HG03558 (cell line): ENCODE measurements at regions not wholly inside any gene's neighbourhood (a gene's known extent, or its start where the extent isn't known, plus 50 kb on each side); places are given as distances from the start of the nearest gene placed in this dataset.
"Not testable (repeated sequence)": the region's sequence is repeated elsewhere in the genome, so short reads cannot be mapped to it uniquely, and the experiment has no call there.

ENCODE experiments used
- ATAC-seq: cut with Tn5 transposase; IDR thresholded peaks from one replicate; pipeline ENCODE4 v1.9.1; 2021; ENCODE audit warnings: moderate number of reproducible peaks; ENCODE audit not compliant: unreplicated experiment; ENCODE audit errors: extremely low read depth

DNA sequence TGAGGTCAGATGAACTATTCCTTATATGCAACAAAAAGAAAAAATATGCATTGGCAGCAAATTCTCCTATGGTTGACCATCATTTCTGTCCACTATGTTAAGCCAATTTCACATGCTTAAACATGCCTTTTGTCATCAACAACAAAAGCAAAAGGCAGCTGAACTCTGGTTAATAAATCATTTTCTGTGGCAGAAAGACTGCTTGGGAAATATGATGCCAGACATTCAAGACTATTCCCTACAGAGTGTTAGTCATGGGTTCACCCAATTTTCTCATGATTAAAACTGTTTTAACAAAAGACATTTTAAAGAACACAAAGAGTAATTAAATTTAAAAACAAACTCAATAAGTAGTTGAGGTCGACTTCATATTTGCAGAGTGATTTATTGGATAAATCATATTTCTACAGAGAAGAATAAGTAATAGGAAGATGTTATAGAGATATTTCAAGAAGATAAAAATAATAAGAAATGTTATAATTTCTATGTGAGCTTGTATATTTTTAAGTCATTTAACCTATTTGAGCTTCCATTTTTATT is 890.6 kb downstream of the STPG2 start:
- ATAC-seq = no peak

DNA sequence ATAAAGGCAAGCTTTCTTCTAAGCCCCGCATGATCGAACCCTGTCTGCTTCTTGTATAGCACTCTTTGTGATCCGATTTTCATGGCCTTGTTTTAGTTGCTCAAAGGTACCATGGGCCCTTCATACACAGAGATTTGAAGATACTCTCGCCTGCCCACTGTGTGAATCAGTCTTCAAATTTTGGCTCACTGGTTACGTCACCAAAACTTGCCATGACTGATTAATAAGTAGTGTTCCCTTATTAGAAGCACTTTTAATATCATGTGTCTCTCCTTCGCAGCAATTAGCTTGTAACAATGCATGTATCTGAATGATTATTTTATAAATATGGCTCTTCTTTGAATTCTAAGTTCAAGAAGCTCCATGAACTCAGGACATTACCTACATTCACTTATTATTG is 880.5 kb downstream of the STPG2 start:
- ATAC-seq = no peak

DNA sequence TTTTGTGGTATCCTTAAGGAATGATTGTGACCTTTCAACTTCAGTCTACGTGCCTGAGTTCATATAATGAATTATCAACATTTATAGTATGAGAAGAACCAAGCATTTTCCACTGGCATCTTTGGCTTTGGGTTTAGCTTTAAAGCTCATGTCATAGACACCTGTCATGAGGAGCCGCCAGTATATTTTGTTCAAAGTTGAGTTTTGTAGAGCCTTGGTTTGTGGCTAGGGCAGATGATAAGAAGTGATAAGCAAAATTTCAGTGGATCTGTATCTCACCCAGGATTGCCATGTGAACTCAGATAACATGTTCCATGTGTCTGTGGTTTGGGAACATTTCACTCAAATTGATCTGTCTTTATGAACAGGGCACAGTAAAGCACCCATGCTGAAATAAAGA is 873.2 kb downstream of the STPG2 start:
- ATAC-seq = no peak

DNA sequence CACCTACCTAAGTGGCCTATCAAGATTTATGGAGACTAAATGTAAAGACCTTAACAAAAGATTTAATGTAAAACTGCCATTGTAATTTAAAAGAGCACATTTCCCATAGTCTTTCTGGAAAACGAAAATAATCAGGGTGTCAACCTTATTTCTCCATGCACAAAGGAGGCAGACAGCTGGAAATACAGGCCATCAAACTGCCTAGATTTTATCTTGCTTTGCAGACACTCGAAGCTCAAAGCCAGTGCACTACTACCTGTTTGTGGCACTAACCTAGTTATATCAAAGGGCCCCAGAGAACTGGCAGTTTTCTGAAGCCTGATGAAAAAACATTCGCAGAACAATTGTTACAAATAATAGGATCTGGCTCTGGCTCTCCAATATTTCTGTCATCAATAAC is 863.9 kb downstream of the STPG2 start:
- no peak for ATAC-seq

DNA sequence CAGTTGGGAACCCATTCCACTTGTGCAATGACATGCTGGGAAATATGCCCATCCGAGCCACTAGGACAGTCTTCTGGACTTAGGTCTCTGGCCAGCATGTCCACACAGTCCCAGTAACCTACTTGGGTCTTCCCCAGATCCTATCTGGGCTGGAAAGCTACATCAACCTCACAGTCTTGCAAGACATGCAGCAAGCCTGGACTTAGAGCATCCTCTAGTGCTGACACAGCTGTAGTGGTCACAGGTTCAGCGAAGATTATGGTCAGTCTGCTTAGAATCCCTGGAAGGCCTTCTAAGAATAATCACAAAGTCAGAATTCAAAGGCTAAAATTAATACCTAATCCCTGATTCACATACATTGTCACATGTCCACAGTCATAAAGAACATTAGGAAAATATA is 842.7 kb downstream of the STPG2 start:
- ATAC-seq = no peak

DNA sequence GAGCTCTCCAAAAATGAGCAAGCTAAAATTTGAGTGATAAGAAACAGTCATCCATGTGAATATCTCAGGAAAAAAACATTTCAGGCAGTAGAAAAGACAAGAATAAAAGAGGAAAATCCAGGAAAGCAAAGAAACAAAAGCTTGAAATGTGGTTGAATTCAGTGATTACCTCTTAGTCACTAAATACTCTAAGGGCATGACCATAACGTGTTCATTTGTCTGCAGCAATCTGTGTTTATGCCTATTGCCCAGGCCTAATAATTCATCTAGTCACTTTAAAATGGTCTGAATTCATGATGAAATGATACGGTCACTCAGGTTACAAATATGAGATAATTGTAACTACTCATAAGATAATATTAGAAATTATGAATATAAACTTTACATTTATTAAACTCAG is 837.9 kb downstream of the STPG2 start:
- no peak for ATAC-seq

DNA sequence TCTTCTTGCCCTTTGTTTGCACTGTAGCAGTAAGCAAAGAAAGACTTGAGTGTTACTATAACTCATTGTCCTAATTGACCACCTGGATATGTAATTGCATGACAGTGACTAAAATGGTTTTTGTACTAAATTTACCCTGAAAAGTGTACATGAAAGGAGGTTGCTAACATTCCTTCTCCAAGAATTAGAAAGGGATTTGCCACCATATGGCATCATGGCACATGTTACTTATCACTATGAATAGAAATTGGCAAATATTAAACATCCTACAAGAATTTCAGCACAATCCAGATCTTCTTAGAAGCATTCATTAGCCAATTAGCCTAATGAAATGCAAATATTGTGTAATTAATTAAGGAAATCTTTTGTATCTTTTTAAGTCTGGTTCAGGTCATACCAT is 834.2 kb downstream of the STPG2 start:
- ATAC-seq = no peak

DNA sequence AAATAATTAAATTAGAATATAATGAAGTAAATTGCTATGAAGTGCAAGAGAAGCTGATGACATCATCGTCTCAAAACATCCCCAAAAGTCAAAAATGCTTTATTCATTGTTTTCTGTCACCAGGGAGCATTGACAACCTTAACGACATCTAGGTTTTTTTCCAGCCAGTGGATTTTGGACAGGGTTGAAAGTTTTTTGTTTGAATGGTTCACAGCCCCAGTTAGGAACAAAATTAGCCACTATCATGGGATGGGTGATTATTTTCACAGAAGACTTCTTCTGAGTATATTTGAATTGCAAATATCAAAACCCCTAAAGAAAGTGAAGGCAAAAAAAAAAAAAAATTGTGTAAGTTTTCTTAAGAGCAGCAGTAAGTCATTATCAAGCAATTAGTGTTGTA is 826.1 kb downstream of the STPG2 start:
- ATAC-seq = no peak

DNA sequence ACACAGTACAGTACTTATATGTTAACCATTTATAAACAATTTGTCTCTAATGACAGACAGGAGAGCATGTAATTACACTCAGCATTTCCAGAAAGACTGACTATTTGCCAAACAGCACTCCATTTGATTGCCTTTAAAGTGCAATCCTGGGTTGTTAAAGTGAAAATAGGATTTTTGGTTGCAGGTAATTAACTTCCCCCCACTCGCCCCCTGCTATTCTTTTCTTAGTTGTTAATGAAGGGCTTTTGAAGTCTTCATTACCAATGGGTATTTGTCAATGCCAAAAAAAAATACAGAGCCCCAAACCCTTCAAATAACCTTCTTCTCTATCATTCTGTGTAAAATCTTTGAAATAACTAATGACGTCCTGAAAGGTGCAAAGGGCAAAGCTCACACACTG is 825.6 kb downstream of the STPG2 start:
- no peak for ATAC-seq

DNA sequence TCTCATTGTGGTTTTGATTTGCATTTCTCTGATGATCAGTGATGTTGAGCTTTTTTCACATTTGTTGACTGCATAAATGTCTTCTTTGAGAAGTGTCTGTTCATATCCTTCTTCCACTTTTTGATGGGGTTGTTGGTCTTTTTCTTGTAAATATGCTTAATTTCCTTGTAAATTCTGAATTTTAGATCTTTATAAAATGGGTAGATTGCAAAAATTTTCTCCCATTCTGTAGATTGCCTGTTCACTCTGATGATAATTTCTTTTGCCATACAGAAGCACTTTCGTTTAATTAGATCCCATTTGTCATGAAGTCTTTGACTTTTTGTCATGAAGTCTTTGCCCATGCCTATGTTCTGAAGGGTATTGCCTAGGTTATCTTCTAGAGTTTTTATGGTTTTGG is 817.5 kb downstream of the STPG2 start:
- ATAC-seq = not testable (repeated sequence)

DNA sequence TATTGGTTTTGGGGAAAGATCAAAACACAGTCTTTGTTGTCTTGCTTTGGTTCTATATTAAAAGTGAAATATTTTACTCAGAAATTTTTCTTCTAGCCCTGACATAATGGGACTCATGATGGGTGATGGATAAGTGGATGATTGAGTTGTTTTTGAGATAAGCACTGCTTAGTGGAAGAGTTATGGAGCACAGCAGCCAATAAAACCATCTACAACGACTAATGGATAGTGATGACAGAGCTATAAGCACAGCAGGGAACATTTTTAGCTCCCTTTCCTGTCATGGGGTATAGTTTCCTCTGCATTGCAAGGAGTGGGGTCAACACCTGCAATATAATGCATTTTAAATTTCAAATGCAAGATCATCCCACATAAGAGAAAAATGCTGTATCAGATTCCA is 812.4 kb downstream of the STPG2 start:
- no peak for ATAC-seq

DNA sequence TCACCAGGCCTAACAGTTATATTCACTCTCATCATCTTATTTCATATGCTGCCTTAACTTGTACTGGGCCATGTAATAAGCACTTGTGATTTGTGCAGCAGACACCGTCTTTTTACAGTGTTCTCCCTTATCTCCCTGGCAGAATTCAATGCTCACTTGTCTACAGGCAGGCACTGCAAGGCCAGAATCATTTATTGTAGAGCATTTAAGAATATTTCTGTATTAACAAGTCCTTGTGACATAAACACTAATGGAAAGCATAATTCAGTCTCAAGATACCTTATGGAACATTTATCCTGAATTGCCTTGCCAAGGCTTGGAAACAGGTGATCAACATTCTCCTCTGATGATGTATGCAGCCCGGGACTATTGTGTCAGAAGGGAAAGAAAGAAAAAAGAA is 808.9 kb downstream of the STPG2 start:
- no peak for ATAC-seq

DNA sequence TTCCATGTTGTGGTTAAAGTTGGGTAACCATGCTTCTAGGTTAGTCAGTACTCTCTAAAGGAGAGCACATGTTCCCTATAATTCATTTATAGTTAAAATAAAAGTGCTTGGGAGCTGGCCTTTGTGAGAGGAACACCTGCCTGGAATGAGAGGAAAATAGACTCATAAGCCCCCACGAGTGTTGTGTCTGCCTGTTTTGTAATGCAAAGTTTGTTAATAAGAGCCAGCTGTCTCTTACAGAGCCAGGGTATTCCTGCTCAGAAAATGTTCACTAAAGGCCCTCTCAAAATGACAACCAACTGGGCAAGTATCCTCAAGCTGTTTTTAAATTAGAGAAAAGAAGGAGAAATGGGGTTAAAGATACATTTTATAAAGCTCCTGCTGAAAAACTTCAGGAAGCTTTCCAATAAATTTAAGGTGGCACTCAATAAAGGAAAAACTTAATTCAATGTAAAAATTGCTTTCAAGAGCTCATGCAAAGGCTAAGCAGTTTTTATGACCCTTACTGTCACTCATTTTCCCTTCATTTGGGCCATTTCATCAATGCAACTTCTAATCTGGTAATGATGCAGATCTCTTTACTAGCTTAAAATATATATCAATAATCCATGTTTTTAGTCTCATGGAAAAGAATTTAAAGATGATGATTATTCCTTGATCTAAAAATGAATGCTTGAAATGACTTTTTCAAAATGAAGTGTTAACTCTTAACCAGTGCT is 793.6 kb downstream of the STPG2 start:
- ATAC-seq = no peak

DNA sequence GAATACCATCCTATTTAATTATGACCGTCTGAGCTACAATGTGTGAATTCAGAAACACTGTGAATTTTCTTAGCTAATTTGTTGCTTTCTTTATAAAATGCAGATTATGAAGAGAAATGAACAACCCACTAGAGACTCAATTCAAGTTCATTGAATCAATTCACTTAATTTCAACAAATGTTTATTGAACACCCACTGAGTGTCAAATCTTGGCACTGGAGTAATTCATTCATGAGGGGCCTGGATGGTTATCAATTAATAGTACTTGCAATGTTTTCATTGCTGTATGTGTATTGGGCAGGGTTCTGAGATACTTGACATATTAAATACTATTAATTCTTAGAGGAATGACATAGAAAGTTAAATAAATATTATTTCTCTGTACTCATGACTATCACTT is 789.4 kb downstream of the STPG2 start:
- no peak for ATAC-seq

DNA sequence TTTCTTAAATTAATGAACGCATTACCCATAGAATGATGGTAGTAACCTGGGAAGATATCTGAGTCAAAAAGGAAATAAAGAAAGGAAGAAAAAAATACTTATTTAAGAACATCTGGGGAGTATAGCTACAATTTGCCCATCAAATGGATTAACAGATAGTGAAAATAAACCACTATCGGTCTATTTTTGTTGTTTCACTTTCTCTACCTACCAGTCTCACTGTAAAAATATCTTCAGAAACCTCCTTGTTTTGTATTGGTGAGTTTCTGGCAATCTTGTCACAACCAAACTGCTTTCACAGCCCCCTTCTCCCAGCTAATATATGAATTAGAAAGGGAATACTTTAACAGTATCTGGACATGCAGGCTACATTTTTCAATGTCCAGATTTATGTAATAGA is 783.5 kb downstream of the STPG2 start:
- ATAC-seq = no peak

DNA sequence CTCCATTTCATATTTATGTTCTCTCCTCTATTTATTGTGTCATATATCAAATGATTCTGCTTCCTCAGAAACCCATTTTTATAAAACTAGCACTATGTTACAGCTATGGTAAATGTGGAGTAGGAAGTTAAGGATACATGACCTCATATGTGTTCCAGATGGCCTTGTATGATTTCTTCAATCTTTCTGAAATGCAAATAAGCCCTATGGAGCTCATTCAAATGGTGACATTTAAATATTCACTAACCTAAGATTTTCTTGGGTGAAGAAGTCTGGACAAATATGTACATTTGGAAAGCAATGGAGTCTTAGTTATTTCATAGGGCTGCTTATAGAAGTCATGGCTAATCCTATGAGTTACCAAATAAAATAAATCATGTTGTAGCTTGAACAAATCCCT is 782.5 kb downstream of the STPG2 start:
- no peak for ATAC-seq

DNA sequence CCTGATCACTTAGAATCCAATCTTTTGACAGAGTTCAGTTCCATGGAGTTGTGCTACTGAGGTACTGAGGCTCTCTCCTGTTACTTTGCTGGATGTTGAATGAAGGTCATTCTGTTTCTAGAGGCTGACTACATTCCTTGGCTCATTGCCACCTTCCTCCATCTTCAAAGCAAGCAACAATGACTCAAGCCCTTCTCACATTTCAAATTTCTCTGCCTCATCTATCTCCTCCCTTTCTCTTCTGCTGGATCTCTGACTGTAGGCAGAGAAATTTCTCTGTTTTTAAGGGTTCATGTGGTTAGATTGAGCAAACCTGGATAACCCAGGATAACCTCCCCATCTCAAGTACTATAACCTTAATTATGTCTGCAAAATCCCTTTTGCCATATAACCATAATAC is 775.4 kb downstream of the STPG2 start:
- no peak for ATAC-seq

DNA sequence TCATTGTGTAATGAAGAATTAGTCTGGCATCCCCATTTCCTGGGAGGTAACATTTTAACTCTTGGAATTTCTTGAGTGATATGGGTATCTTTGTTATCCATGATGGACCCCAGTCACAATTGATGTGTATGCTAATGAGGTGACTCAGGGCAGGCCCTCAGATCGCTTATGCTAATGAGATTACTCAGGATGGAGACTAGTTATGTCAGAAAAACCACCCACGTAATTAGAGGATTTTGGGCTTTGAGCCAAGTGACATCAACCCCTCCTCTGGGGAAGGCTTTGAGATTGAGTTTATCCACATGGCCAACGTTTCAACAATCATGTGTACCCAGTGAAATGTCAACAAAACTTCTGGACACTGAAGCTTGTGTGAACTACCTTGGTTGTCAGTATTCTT is 772.7 kb downstream of the STPG2 start:
- no peak for ATAC-seq

DNA sequence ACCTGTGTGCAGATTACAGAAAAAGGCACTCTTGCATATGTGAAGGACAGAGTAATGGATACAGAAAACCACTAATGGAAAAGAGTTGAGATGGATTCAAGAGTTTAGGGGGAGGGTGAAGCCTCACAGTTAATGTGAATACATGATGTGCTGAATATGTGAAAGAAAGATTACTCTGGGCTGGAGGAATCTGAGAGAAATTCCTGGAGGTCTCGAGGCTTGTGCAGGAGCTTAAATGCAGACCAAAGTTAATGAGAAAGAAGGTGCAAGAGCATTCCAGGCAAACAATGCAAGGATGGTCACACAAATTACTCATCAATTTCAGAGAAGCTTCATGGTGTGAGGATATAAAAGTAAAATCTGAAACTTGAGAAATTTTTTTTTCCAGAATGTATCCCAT is 768.8 kb downstream of the STPG2 start:
- no peak for ATAC-seq

DNA sequence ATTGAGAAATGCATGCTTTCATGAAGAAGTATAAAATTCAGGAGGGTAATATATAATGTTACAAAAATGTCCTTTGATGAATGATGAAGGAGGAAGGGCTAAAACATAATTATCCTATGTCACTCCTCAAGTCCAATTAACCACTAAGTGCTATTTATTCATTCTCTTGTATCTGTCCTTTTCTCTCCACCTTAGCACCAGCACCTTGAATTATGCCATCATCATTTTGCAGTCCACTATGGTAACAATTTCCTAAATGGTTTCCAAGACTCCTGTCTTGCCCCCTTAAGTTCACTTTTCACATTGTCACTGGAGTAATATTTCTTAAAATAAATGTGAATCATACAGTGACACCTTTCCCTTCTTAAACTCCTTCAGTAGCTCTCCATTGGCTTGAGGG is 756.3 kb downstream of the STPG2 start:
- no peak for ATAC-seq

DNA sequence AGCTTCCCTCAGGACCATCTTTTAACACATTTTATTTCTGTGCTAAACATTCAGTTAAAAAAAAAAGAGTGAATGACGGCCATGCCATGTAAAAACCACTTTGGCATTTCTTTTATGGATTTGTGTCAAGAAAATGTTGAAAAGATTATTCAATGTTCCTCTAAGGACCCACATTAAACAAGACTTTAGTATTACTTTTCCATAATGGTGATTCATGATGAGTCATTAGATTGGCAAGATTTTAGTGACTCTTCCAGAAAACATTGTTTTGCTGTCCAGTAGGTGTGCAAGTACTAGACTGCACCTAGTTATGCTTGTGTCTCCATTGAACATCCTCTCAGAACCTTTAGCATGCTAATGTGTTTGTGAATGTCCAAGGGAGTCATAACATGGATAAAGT is 748.6 kb downstream of the STPG2 start:
- no peak for ATAC-seq

DNA sequence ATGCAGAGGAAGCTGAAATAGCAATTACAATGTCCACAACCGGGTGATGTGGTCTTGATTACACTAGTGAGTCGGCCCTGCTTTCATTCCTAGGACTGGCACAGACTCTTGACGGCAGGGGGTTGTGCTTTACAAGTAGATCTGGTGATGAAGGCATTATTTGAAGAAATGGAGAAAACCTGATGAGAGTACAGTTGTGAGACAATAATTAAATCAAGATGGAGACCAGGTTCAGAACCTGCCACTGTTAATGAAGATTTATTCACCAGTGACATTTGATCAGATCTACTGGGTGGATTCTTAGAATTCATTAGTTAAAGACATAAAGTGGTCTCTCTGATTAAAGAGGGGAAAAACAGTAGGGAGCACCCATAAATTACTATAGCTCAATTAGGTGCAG is 747.2 kb downstream of the STPG2 start:
- ATAC-seq = no peak

DNA sequence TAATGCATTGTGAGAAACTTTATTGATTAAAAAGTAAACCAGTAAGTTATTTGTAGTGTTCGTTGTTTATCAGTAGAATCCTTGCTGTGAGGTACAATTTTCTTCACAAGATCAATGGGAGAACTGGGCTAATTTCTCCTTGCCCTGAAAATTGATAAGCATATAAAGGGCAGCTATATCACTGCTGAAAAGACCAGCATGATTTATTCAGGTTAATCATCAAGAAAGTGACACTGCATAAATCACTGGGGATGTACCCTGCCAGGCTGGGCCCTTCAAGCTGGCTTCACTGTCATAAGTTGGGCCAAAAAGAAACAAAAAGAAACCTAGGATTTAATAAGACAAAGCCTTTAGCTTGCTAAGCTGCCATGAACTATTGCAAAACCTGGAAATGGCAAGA is 746.7 kb downstream of the STPG2 start:
- ATAC-seq = no peak
